Activated CD4-positive, alpha-beta T cell treated with anti-CD3 and anti-CD28 coated beads for 36 hours (primary cell): ENCODE measurements at regions not wholly inside any gene's neighbourhood (a gene's known extent, or its start where the extent isn't known, plus 50 kb on each side); places are given as distances from the start of the nearest gene placed in this dataset.
"Not testable (repeated sequence)": the region's sequence is repeated elsewhere in the genome, so short reads cannot be mapped to it uniquely, and the experiment has no call there.

Experiments
- ATAC-seq: fragments of 200-7000 bp; cut with Tn5 transposase; one replicate; pipeline ENCODE4 v1.10.0; 2021; ENCODE audit warnings: mild to moderate bottlenecking, moderate library complexity
- CTCF ChIA-PET: fragments of 350-600 bp; sonication (Branson Sonifier 250); formaldehyde crosslinking; loops from one replicate; lab custom pipeline; 2021; ENCODE audit warnings: antibody characterized with exemption; lab: Charles Lee
- POLR2A ChIA-PET: fragments of 350-600 bp; sonication (Branson Sonifier 250); formaldehyde crosslinking; loops from one replicate; lab custom pipeline; 2021; ENCODE audit warnings: antibody characterized with exemption, inconsistent platforms; lab: Charles Lee
- DNase-seq: peaks from one replicate; pipeline ENCODE4 v3.0.0-alpha.2; 2020
- H3K27ac Mint-ChIP-seq: one replicate; pipeline ENCODE4 v1.8.0; 2021; ENCODE audit warnings: mixed read lengths
- H3K27me3 Mint-ChIP-seq: one replicate; pipeline ENCODE4 v1.8.0; 2021; ENCODE audit warnings: mixed read lengths
- H3K36me3 Mint-ChIP-seq: one replicate; pipeline ENCODE4 v1.8.0; 2021; ENCODE audit warnings: low read depth, mixed read lengths
- H3K4me1 Mint-ChIP-seq: one replicate; pipeline ENCODE4 v1.8.0; 2021; ENCODE audit warnings: mixed read lengths
- H3K4me3 Mint-ChIP-seq: one replicate; pipeline ENCODE4 v1.8.0; 2021; ENCODE audit warnings: mild to moderate bottlenecking, moderate library complexity, mixed read lengths
- H3K9me3 Mint-ChIP-seq: one replicate; pipeline ENCODE4 v1.8.0; 2021; ENCODE audit warnings: low read depth, mixed read lengths
- intact Hi-C, 2 experiments: fragments of 100-400 bp; cut with DNase I in 1 of 2; cut with micrococcal nuclease in 1 of 2; formaldehyde crosslinking; loops; one replicate each; pipeline versions ENCODE4 v1.14.2 to v1.15.1; 2022 to 2024; cut with DNase I, micrococcal nuclease

DNA sequence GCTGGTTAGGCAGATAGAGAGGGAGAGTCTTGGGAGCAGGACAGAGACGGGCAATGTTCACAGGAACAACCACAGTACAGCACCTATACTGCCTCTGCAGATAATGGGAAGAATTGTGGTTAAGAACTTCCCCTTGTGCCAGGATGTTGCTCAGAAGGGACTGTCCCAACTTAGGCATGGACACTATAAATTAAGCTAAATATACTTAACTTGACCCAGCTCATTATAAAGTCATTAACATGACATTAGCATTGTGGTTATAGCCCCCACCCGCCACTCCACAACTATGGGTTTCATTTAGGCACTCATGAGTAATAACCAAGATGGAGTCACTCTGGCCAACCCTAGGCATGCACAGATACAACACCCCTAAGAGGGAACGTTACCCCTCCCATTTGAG lies 310.9 kb upstream of the NRG3 start:
- POLR2A ChIA-PET = no interaction called here

DNA sequence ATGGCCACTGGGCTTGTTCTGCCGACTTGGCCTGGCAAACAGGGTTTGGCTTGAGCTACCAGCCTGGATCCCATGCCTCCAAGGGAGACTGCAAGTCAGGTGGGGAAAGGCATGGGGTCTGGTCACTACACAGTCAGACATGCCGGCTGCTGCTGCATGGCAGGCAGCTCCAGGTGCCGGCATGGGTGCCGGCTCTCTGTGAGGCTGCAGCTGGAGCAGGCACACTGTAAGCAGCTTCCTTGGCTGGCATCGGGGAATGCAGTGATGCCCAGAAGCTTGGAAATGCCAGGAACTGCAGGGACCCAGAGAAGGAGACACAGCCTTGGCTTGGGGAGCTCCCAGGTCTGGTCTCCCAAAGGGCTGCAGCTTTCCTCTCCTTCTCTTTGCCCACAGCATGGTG lies 305.5 kb upstream of the NRG3 start:
- Mint-ChIP-seq H3K9me3 (peaks cover 3% of the 10 kb centered on the region), H3K27me3 (no peaks in the 10 kb centered on the region), H3K4me3 (no peak overlapping the region), H3K27ac (no peak overlapping the region), H3K4me1 (no peaks in the 10 kb centered on the region), H3K36me3 (no peaks in the 10 kb centered on the region)
- intact Hi-C loops = no loop called here
- POLR2A ChIA-PET = no interaction called here
- CTCF ChIA-PET = no interaction called here
- ATAC-seq (no peak), DNase-seq (no peak)

More for the DNA sequence above, 310.9 kb upstream of the NRG3 start:
- DNase-seq = no peak
- CTCF ChIA-PET = no interaction called here
- Mint-ChIP-seq H3K36me3 (no peaks in the 10 kb centered on the region), H3K27ac (no peak overlapping the region), H3K4me1 (peaks cover 2% of the 10 kb centered on the region), H3K27me3 (no peaks in the 10 kb centered on the region), H3K4me3 (no peak overlapping the region), H3K9me3 (peaks cover 4% of the 10 kb centered on the region)
- no peak for ATAC-seq
- intact Hi-C loops = no loop called here

DNA sequence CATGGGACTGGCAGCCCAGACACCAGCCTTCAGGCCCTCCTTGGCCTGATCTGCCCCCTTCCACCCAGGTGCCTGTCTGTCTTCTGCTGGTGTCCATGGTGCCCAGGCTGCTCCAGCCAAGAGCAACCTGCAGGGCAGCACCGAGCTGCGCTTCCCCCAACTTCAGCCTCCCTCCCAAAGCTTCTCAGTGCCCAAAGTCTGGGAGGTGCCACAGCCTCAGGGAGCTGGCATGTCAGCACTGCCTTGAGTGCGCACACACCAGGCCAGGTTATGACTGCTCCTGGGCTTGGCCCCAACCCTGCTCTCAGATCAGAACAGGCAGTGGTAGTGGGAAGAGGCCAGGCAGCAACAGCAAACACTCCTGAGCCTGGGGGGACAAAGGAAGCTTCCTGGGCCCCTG lies 304.6 kb upstream of the NRG3 start:
- POLR2A ChIA-PET = no interaction called here
- intact Hi-C loops = no loop called here
- no peak for ATAC-seq
- no peak overlapping the region for H3K27ac Mint-ChIP-seq
- no peaks in the 10 kb centered on the region for H3K27me3 Mint-ChIP-seq
- DNase-seq = no peak
- H3K36me3 Mint-ChIP-seq = no peaks in the 10 kb centered on the region
- CTCF ChIA-PET = no interaction called here
- H3K4me3 Mint-ChIP-seq = no peak overlapping the region
- H3K9me3 Mint-ChIP-seq = peaks cover 3% of the 10 kb centered on the region
- H3K4me1 Mint-ChIP-seq = no peaks in the 10 kb centered on the region

DNA sequence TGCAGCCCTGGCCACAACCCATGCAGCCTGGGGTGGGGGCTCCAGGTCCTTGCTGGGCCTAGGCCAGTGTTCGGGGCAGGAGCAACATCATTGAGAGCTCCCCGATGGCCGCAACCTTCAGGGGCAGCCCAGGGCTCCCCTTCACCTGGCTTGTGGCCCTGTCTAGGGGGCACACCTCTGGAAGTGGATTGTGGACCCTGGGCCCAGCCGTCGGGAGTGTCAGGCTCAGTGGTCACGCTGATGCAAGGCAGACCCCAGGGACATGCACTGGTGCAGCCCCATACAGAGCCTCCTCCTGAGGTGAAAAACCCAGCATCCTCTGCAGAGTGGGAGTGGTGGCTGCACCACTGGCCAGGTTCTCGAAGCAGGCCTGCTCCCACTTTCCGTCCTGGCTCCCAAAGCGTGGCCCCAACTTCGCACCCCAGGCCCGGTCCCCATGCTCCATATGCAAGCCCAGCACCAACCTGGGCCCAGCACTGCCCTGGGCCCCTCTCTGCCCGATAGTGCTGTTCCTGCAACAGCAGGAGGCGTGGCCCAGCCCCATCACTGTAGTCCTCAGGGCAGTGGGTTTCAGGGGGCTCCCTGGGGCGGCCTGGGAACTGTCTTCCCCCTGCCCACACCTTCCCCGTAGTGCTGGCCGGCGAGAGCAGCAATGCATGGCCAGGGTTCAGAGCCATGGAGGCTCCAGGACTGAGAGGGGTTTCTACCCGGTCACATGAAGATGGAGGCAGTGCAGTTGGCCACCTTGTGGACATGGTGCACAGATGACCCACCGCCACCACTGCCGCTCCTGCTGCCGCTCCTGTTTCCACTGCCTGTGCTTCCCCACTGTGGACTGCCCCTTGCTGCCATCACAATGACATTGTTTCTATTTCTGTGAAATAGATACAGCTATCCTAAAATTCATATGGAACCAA lies 303.9 kb upstream of the NRG3 start:
- H3K27me3 Mint-ChIP-seq = no peaks in the 10 kb centered on the region
- intact Hi-C loops = no loop called here
- ChIA-PET CTCF (no interaction called here), POLR2A (no interaction called here)
- H3K27ac Mint-ChIP-seq = no peak overlapping the region
- no peaks in the 10 kb centered on the region for H3K4me1 Mint-ChIP-seq
- H3K4me3 Mint-ChIP-seq = no peak overlapping the region
- no peaks in the 10 kb centered on the region for H3K36me3 Mint-ChIP-seq
- peaks cover 5% of the 10 kb centered on the region for H3K9me3 Mint-ChIP-seq
- no peak for ATAC-seq
- no peak for DNase-seq

DNA sequence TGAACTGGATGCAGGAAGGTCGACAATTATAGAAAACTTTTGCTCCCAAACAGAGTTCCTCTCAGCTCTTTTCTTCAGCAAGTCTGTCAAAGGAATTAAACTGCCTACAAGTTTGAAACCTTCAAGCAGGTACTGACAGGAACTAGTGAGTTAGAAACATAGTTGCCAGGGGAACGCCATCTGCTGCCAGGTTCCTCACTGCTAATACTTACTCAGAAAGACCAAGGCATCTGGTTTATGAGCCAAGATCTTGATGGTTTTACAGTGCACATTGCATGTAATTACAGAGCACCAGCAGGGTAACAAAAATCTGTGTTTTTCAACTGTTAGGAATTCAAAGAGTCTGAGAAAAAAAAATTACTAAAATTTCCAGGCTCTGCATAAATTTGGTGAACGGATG lies 300.0 kb upstream of the NRG3 start:
- Mint-ChIP-seq H3K9me3 (peaks cover 11% of the 10 kb centered on the region), H3K4me1 (no peaks in the 10 kb centered on the region), H3K36me3 (no peaks in the 10 kb centered on the region), H3K27me3 (no peaks in the 10 kb centered on the region), H3K4me3 (no peak overlapping the region), H3K27ac (no peak overlapping the region)
- ChIA-PET CTCF (interaction anchor here (1.4 kb wide), 1 partner anchor 15 kb away, joined by 4 read pairs; no protein-coding TSS in a partner anchor), POLR2A (no interaction called here)
- DNase-seq (no peak), ATAC-seq (no peak)
- intact Hi-C loops = no loop called here

DNA sequence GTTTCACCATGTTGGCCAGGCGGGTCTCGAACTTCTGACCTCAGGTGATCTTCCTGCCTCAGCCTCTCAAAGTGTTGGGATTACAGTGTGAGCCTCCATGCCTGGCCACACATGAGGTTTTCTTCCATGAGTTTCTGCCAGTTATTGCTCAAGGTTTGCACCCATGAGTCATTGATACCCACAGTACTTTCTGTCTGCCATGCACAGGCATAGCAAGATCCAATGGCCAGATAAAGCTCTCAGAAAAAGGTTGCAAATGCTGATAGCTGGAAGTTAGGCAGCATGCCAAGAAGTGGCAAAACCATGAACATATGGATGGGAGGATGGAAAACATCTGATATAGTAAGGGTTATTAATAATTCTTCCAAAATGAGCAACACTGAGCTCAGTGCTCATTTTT lies 298.7 kb upstream of the NRG3 start:
- intact Hi-C loops = no loop called here
- Mint-ChIP-seq H3K4me3 (no peak overlapping the region), H3K36me3 (no peaks in the 10 kb centered on the region), H3K27me3 (no peaks in the 10 kb centered on the region), H3K4me1 (no peaks in the 10 kb centered on the region), H3K27ac (no peak overlapping the region), H3K9me3 (peaks cover 11% of the 10 kb centered on the region)
- no peak for DNase-seq
- ChIA-PET POLR2A (no interaction called here), CTCF (no interaction called here)
- ATAC-seq = no peak

DNA sequence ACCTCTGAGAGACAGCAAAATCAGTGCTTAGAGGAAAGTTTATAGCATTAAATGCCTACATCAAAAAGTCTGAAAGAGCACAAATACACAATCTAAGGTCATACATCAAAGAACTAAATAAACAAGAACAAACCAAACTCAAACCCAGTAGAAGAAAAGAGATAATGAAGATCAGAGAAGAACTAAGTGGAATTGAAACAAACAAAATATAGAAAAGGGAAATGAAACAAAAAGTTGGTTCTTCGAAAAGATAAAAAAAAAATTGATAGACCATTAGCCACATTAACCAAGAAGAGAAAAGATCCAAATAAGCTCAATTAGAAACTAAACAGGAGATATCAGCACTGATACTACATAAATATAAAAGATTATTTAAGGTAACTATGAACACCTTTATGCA lies 280.0 kb upstream of the NRG3 start:
- intact Hi-C loops = no loop called here
- ATAC-seq (no peak), DNase-seq (no peak)
- H3K4me3 Mint-ChIP-seq = no peak overlapping the region
- POLR2A ChIA-PET = no interaction called here
- peaks cover 14% of the 10 kb centered on the region for H3K9me3 Mint-ChIP-seq
- no peak overlapping the region for H3K27ac Mint-ChIP-seq
- no peaks in the 10 kb centered on the region for H3K4me1 Mint-ChIP-seq
- no peaks in the 10 kb centered on the region for H3K36me3 Mint-ChIP-seq
- H3K27me3 Mint-ChIP-seq = no peaks in the 10 kb centered on the region
- CTCF ChIA-PET = no interaction called here

DNA sequence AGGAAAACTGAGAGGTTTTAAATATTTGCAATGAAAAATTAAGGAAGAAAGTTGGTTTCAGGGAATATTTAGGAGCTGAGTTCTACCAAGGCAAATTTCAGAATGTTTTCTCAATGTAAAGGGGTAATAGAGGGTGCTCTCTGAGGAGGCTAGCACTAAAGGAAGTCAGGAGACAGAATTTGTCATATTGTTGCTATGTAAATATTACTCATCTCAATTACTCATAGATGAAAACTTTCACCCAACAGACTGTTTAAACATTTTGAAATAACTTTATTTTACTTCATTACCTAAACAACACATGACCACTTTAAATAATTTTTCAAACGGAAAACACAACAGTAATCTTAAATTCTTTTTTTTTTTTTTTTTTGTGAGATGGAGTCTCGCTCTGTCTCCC lies 274.8 kb upstream of the NRG3 start:
- Mint-ChIP-seq H3K27me3 (no peaks in the 10 kb centered on the region), H3K4me3 (no peak overlapping the region), H3K27ac (no peak overlapping the region), H3K9me3 (no peaks in the 10 kb centered on the region), H3K4me1 (no peaks in the 10 kb centered on the region), H3K36me3 (no peaks in the 10 kb centered on the region)
- CTCF ChIA-PET = no interaction called here
- intact Hi-C loops = no loop called here
- no peak for DNase-seq
- POLR2A ChIA-PET = no interaction called here
- ATAC-seq = no peak

DNA sequence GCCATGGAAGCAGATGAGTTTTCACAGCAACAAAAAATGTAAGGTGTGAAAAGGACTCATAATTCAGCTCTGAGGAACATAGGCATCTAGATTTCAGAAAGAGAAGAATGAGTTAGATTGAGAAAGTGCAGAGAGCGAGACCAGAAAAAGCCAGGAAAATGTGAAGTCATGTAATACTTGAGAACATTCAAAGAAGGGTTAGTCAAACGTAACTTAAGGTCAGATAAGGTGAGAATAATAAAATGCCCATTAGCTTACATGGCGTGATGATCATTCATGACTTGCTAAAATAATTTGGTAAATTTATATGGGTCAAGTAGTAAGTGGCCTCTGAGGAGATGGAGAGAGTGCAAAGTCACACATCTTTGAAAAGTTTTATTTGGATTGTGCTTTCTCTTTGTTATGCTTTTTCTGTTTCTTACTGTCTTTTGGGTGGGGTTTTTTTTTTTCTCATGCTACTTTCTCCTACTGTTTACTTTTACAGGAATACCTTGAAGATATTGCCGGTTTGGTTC lies 271.8 kb upstream of the NRG3 start:
- ATAC-seq = no peak
- no peak for DNase-seq
- Mint-ChIP-seq H3K36me3 (no peaks in the 10 kb centered on the region), H3K4me3 (no peak overlapping the region), H3K4me1 (no peaks in the 10 kb centered on the region), H3K27me3 (no peaks in the 10 kb centered on the region), H3K27ac (no peak overlapping the region), H3K9me3 (peaks cover 2% of the 10 kb centered on the region)
- POLR2A ChIA-PET = no interaction called here
- intact Hi-C loops = no loop called here
- CTCF ChIA-PET = interaction anchor here (0.6 kb wide), 1 partner anchor 15 kb away, joined by 3 read pairs; no protein-coding TSS in a partner anchor

DNA sequence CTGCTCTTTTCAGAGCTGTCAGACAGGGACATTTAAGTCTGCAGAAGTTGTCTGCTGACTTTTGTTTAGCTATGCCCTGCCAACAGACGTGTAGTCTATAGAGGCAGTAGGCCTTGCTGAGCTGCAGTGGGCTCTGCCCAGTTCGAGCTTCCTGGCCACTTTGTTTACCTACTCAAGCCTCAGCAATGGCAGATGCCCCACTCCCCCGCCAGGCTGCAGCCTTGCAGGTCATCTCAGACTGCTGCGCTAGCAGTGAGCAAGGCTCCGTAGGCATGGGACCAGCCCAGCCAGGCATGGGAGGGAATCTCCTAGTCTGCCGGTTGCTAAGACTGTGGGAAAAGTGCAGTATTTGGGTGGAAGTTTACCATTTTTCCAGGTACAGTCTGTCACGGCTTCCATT lies 230.5 kb upstream of the NRG3 start:
- ATAC-seq, H3K27ac Mint-ChIP-seq, POLR2A ChIA-PET, H3K36me3 Mint-ChIP-seq, CTCF ChIA-PET, H3K4me1 Mint-ChIP-seq, H3K27me3 Mint-ChIP-seq, H3K4me3 Mint-ChIP-seq, DNase-seq, intact Hi-C loops: not testable (repeated sequence)
- H3K9me3 Mint-ChIP-seq = peaks cover 14% of the 10 kb centered on the region

DNA sequence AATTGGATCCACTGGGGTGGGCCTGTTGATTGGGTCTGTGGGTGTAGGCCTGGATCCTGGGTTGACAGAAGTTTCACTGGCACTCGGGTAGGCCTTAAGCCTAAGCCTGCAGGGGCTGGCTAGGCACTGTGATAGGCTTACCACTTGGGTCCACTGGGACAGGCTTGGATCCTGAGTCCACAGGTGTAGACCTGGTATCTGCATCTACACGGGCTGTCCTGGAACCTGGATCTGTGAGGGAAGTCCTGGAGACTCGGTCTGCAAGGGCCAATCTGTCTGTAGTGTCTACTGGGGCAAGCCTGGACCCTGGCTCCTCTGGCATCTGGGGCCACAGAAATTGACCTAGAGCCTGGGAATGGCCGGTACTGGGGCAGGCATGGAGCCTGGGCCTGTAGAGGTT lies 219.0 kb upstream of the NRG3 start:
- intact Hi-C loops = no loop called here
- Mint-ChIP-seq H3K27me3 (no peaks in the 10 kb centered on the region), H3K9me3 (peaks cover 17% of the 10 kb centered on the region), H3K27ac (no peak overlapping the region), H3K36me3 (no peaks in the 10 kb centered on the region), H3K4me3 (no peak overlapping the region), H3K4me1 (no peaks in the 10 kb centered on the region)
- CTCF ChIA-PET = no interaction called here
- POLR2A ChIA-PET = no interaction called here
- no peak for DNase-seq
- ATAC-seq = no peak

DNA sequence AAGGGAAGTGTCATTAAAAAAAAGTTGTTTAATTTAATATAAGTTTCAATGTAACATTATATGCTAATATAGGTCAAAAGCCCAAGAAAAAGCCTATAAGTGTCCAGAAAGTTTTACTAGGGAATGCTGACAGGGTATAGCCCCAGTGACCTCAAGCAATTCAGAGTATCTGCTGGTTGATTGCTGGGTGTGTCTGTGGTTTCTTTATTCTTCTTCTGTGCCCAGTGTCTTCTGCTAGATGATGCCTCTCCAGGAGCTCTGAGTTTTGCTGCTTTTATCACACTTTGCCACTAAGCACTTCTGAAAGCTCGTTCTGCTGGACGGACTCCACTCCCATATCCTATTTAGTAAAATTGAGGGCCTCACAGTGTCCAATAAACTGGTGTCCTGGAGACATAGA lies 212.2 kb upstream of the NRG3 start:
- ChIA-PET POLR2A (no interaction called here), CTCF (no interaction called here)
- Mint-ChIP-seq H3K4me1 (no peaks in the 10 kb centered on the region), H3K27ac (no peak overlapping the region), H3K9me3 (peaks cover 6% of the 10 kb centered on the region), H3K4me3 (no peak overlapping the region), H3K27me3 (no peaks in the 10 kb centered on the region), H3K36me3 (no peaks in the 10 kb centered on the region)
- DNase-seq (no peak), ATAC-seq (no peak)
- intact Hi-C loops = no loop called here
